IMR-90 (cell line): ENCODE measurements at regions not wholly inside any gene's neighbourhood (a gene's known extent, or its start where the extent isn't known, plus 50 kb on each side); places are given as distances from the start of the nearest gene placed in this dataset.

ENCODE experiments used
- ATAC-seq: fragments of 200-7000 bp; cut with Tn5 transposase; 2 replicates; pipeline ENCODE4 v1.9.1; 2020; ENCODE audit warnings: low read depth, mild to moderate bottlenecking, moderate library complexity
- BruUV-seq: library from RNA; stranded (reverse); fragments of 400-500 nt; replicated peaks from 2 replicates; lab custom pipeline; 2021; lab: Mats Ljungman, UMichigan
- CTCF ChIA-PET: fragments of 300-600 bp; formaldehyde crosslinking; extraction: SDS; loops from one replicate; lab custom pipeline; 2021; ENCODE audit warnings: antibody characterized with exemption; lab: Yijun Ruan, JAX
- POLR2A ChIA-PET: fragments of 300-600 bp; sonication (Branson Sonifier 250); formaldehyde crosslinking; loops from one replicate; lab custom pipeline; 2022; ENCODE audit warnings: antibody characterized with exemption; ENCODE audit not compliant: unreplicated experiment; lab: Charles Lee
- DNase-seq: peaks from one replicate; pipeline ENCODE4 v3.0.0; 2013
- H2AFZ ChIP-seq: replicated peaks from 2 replicates; pipeline ENCODE3; 2013; ENCODE audit warnings: low read length, mild to moderate bottlenecking; ENCODE audit not compliant: poor library complexity
- H2AK5ac ChIP-seq: 2 replicates; pipeline ENCODE4 v1.6.1; 2013; ENCODE audit warnings: low read depth, low read length, inconsistent platforms
- H2AK9ac ChIP-seq: replicated peaks from 2 replicates; pipeline ENCODE3; 2013; ENCODE audit warnings: mild to moderate bottlenecking, low read depth, low read length, moderate library complexity; ENCODE audit not compliant: poor library complexity
- H2BK120ac ChIP-seq: 2 replicates; pipeline ENCODE4 v1.6.1; 2013; ENCODE audit warnings: low read depth, low read length, inconsistent platforms
- H2BK15ac ChIP-seq: 3 replicates; pipeline ENCODE4 v1.6.1; 2013; ENCODE audit warnings: low read depth, low read length, inconsistent platforms
- H2BK20ac ChIP-seq: 2 replicates; pipeline ENCODE4 v1.6.1; 2013; ENCODE audit warnings: low read depth, mild to moderate bottlenecking, inconsistent platforms, low read length, moderate library complexity
- H2BK5ac ChIP-seq: 2 replicates; pipeline ENCODE4 v1.6.1; 2013; ENCODE audit warnings: mild to moderate bottlenecking, low read depth, low read length, inconsistent platforms; ENCODE audit not compliant: poor library complexity, severe bottlenecking
- H3K14ac ChIP-seq: replicated peaks from 2 replicates; pipeline ENCODE4 v1.6.1; 2013; ENCODE audit warnings: low read depth, low read length, inconsistent platforms
- H3K18ac ChIP-seq: 2 replicates; pipeline ENCODE4 v1.6.1; 2013; ENCODE audit warnings: low read depth, low read length, control low read depth
- H3K23ac ChIP-seq: 2 replicates; pipeline ENCODE4 v1.6.1; 2013; ENCODE audit warnings: low read depth, low read length, inconsistent platforms
- H3K27ac ChIP-seq: 2 replicates; pipeline ENCODE4 v1.5.1; 2013; ENCODE audit warnings: mild to moderate bottlenecking, control low read depth, low read length; ENCODE audit not compliant: insufficient read depth
- H3K27me3 ChIP-seq: 2 replicates; pipeline ENCODE4 v1.6.1; 2013; ENCODE audit warnings: low read length; ENCODE audit not compliant: control insufficient read depth, insufficient read depth
- H3K36me3 ChIP-seq: 2 replicates; pipeline ENCODE4 v1.6.1; 2013; ENCODE audit warnings: low read length, mixed read lengths; ENCODE audit not compliant: control insufficient read depth, insufficient read depth
- H3K4ac ChIP-seq: 2 replicates; pipeline ENCODE4 v1.6.1; 2013; ENCODE audit warnings: low read depth, low read length, inconsistent platforms
- H3K4me1 ChIP-seq: 2 replicates; pipeline ENCODE4 v1.6.1; 2013; ENCODE audit warnings: low read length, mixed read lengths; ENCODE audit not compliant: control insufficient read depth, insufficient read depth
- H3K4me2 ChIP-seq: 2 replicates; pipeline ENCODE4 v1.6.1; 2013; ENCODE audit warnings: low read depth, mild to moderate bottlenecking, control low read depth, low read length, moderate library complexity
- H3K4me3 ChIP-seq: 2 replicates; pipeline ENCODE4 v1.5.1; 2013; ENCODE audit warnings: low read depth, mild to moderate bottlenecking, control low read depth, low read length, moderate library complexity; ENCODE audit not compliant: insufficient read depth
- H3K56ac ChIP-seq: 2 replicates; pipeline ENCODE4 v1.6.1; 2013; ENCODE audit warnings: low read length, inconsistent platforms; ENCODE audit not compliant: insufficient read depth; ENCODE audit errors: extremely low read depth
- H3K79me1 ChIP-seq, 2 experiments: 2 replicates each; pipeline ENCODE4 v1.6.1; 2013; ENCODE audit warnings: low read length in 2 of 2, inconsistent platforms in 1 of 2, low read depth in 1 of 2
- H3K9ac ChIP-seq: 2 replicates; pipeline ENCODE4 v1.6.1; 2013; ENCODE audit warnings: low read depth, low read length, control low read depth
- H3K9me1 ChIP-seq: 2 replicates; pipeline ENCODE4 v1.6.1; 2013; ENCODE audit warnings: low read length, inconsistent platforms; ENCODE audit not compliant: insufficient read depth
- H3K9me3 ChIP-seq: 2 replicates; pipeline ENCODE4 v1.6.1; 2013; ENCODE audit warnings: low read length; ENCODE audit not compliant: control insufficient read depth, insufficient read depth
- H4K20me1 ChIP-seq: 2 replicates; pipeline ENCODE4 v1.6.1; 2013; ENCODE audit warnings: low read length, inconsistent platforms; ENCODE audit not compliant: insufficient read depth
- H4K5ac ChIP-seq: 2 replicates; pipeline ENCODE4 v1.6.1; 2013; ENCODE audit warnings: mild to moderate bottlenecking, low read depth, low read length, control low read depth
- H4K8ac ChIP-seq, 2 experiments: 2 replicates each; pipeline ENCODE4 v1.6.1; 2013; ENCODE audit warnings: low read depth in 2 of 2, low read length in 2 of 2, control low read depth in 1 of 2, inconsistent platforms in 1 of 2
- H4K91ac ChIP-seq: 2 replicates; pipeline ENCODE4 v1.6.1; 2013; ENCODE audit warnings: low read depth, low read length, inconsistent platforms; ENCODE audit not compliant: insufficient read depth
- BHLHE40 ChIP-seq: fragments of 150-350 bp; IDR thresholded peaks from 2 replicates; pipeline ENCODE4 v1.6.1; 2016; ENCODE audit warnings: mild to moderate bottlenecking, low read depth, low read length
- CEBPB ChIP-seq: IDR thresholded peaks from 2 replicates; pipeline ENCODE4 v1.6.1; 2012; ENCODE audit warnings: low read depth, low read length, improper control_type of control experiment
- CHD1 ChIP-seq: IDR thresholded peaks from 2 replicates; pipeline ENCODE4 v1.6.1; 2012; ENCODE audit warnings: low read depth, low read length, improper control_type of control experiment
- CTCF ChIP-seq: conservative IDR thresholded peaks from 2 replicates; pipeline ENCODE4 v1.5.1; 2012; ENCODE audit warnings: mild to moderate bottlenecking, low read depth, low read length, improper control_type of control experiment
- ELK1 ChIP-seq: fragments of 150-350 bp; IDR thresholded peaks from 2 replicates; pipeline ENCODE4 v1.6.1; 2016; ENCODE audit warnings: low read depth, mild to moderate bottlenecking, low read length, moderate library complexity, borderline replicate concordance
- FOS ChIP-seq: fragments of 150-350 bp; IDR thresholded peaks from 2 replicates; pipeline ENCODE4 v1.6.1; 2016; ENCODE audit warnings: low read depth, low read length
- MAFK ChIP-seq: IDR thresholded peaks from 2 replicates; pipeline ENCODE4 v1.6.1; 2012; ENCODE audit warnings: low read depth, low read length, improper control_type of control experiment
- MAZ ChIP-seq: IDR thresholded peaks from 2 replicates; pipeline ENCODE4 v1.6.1; 2012; ENCODE audit warnings: low read depth, mild to moderate bottlenecking, low read length, improper control_type of control experiment, moderate library complexity, borderline replicate concordance
- MXI1 ChIP-seq: IDR thresholded peaks from 2 replicates; pipeline ENCODE4 v1.6.1; 2012; ENCODE audit warnings: low read depth, mild to moderate bottlenecking, low read length, moderate library complexity, borderline replicate concordance
- NFE2L2 ChIP-seq: fragments of 150-350 bp; IDR thresholded peaks from 2 replicates; pipeline ENCODE4 v1.6.1; 2016; ENCODE audit warnings: low read depth, mild to moderate bottlenecking, low read length
- POLR2A ChIP-seq: IDR thresholded peaks from 2 replicates; pipeline ENCODE4 v1.6.1; 2012; ENCODE audit warnings: mild to moderate bottlenecking, low read depth, low read length
- RAD21 ChIP-seq: IDR thresholded peaks from 2 replicates; pipeline ENCODE4 v1.6.1; 2012; ENCODE audit warnings: low read length, improper control_type of control experiment
- RCOR1 ChIP-seq: IDR thresholded peaks from 2 replicates; pipeline ENCODE4 v1.6.1; 2012; ENCODE audit warnings: mild to moderate bottlenecking, low read length, improper control_type of control experiment; ENCODE audit not compliant: insufficient replicate concordance
- RFX5 ChIP-seq: IDR thresholded peaks from 2 replicates; pipeline ENCODE4 v1.8.0; 2012; ENCODE audit warnings: low read depth, mild to moderate bottlenecking, low read length, moderate library complexity
- SMC3 ChIP-seq: fragments of 150-350 bp; IDR thresholded peaks from 2 replicates; pipeline ENCODE4 v1.6.1; 2016; ENCODE audit warnings: low read depth, mild to moderate bottlenecking, antibody characterized with exemption, low read length, moderate library complexity
- USF2 ChIP-seq: fragments of 150-350 bp; IDR thresholded peaks from 2 replicates; pipeline ENCODE4 v1.6.1; 2017; ENCODE audit warnings: mild to moderate bottlenecking, antibody characterized with exemption, low read length, low read depth
- WGBS, 2 experiments: methylation state at CpG; one replicate each; pipeline versions ENCODE4 v1.1.5 to v1.1.7; 2013; ENCODE audit warnings: missing lambda C conversion rate in 2 of 2; ENCODE audit not compliant: insufficient read length in 1 of 2; ENCODE audit errors: extremely low coverage in 2 of 2; 5-methylcytosine and 5-hydroxymethylcytosine counted together
- dilution Hi-C: fragments of 300-500 bp; cut with HindIII; formaldehyde crosslinking; loops from one replicate; pipeline ENCODE4 v1.14.3; 2018; ENCODE audit warnings: low sequenced_read_pairs; ENCODE audit not compliant: unreplicated experiment
- in situ Hi-C: fragments of 300-500 bp; cut with MboI; formaldehyde crosslinking; loops from 3 replicates; pipeline ENCODE4 v1.14.3; 2019; ENCODE audit warnings: low sequenced_read_pairs, inconsistent platforms, mixed read lengths
- intact Hi-C: fragments of 100-400 bp; cut with micrococcal nuclease; formaldehyde crosslinking; loops from 2 replicates; pipeline ENCODE4 v1.10.0; 2022

- DNase-seq (no peak), ATAC-seq (no peak)
- Histone ChIP-seq H4K5ac (no peak overlapping the region), H3K56ac (no peak overlapping the region), H2AK5ac (no peak overlapping the region), H2AFZ (no peak overlapping the region), H3K18ac (no peak overlapping the region), H2BK20ac (no peak overlapping the region), H3K4me2 (no peak overlapping the region), H3K23ac (no peak overlapping the region), H2AK9ac (no peak overlapping the region), H2BK15ac (no peak overlapping the region), H4K20me1 (no peaks in the 10 kb centered on the region), H3K4me1 (no peaks in the 10 kb centered on the region), H3K14ac (no peak overlapping the region), H3K27ac (no peak overlapping the region), H4K91ac (no peak overlapping the region), H3K4ac (no peak overlapping the region), H2BK120ac (no peak overlapping the region), H3K9me3 (peaks cover 6% of the 10 kb centered on the region; the same call in 1 of the 2 replicates), H3K79me1 (no peaks in the 10 kb centered on the region), H3K4me3 (no peak overlapping the region), H3K36me3 (no peaks in the 10 kb centered on the region), H2BK5ac (no peak overlapping the region), H3K27me3 (no peaks in the 10 kb centered on the region), H3K9me1 (no peaks in the 10 kb centered on the region), H4K8ac (no peak overlapping the region), H3K9ac (no peak overlapping the region)
- TF ChIP-seq RAD21 (no peak), CEBPB (no peak), POLR2A (no peak), SMC3 (no peak), RFX5 (no peak), RCOR1 (no peak), MXI1 (no peak), BHLHE40 (no peak), FOS (no peak), NFE2L2 (no peak), CHD1 (no peak), MAZ (no peak), ELK1 (no peak), CTCF (no peak), USF2 (no peak), MAFK (no peak)
- in situ Hi-C loops (no loop called here), intact Hi-C loops (no loop called here), dilution Hi-C loops (no loop called here)
- WGBS, 2 experiments: no CpG with 5 or more reads among the region's 1 CpG
- no TSS peak for BruUV-seq
- CTCF ChIA-PET: no interaction called here
- POLR2A ChIA-PET: no interaction called here
Observed at GRCh38 chr20:19125508-19125907, 86.9 kb upstream of the SLC24A3 start.
